ENCODE measurements at regions not wholly inside any gene's neighbourhood (a gene's known extent, or its start where the extent isn't known, plus 50 kb on each side); places are given as distances from the start of the nearest gene placed in this dataset.

GRCh38 chrX:16429406-16429805 is 220.6 kb upstream of the S100G start:
- DNase-seq (ENCODE audit: low spot score in 2 of 2) (no peak), ATAC-seq (replicated peaks; ENCODE audit: extremely low read depth, poor library complexity, severe bottlenecking) (no peak)

GRCh38 chrX:16431266-16431665 is 218.7 kb upstream of the S100G start:
- Mint-ChIP-seq H3K4me3 (no peak overlapping the region), H3K27ac (ENCODE audit: low read depth) (no peak overlapping the region), H3K4me1 (peaks cover 5% of the 10 kb centered on the region), H3K36me3 (ENCODE audit: insufficient read depth) (peaks cover 3% of the 10 kb centered on the region), H3K27me3 (peaks cover 8% of the 10 kb centered on the region), H3K9me3 (no peaks in the 10 kb centered on the region)
- DNase-seq (ENCODE audit: low spot score in 2 of 2), result no peak
- no peak for ATAC-seq (replicated peaks; ENCODE audit: extremely low read depth, poor library complexity, severe bottlenecking)

More at GRCh38 chrX:16429406-16429805, 220.6 kb upstream of the S100G start:
- Mint-ChIP-seq H3K36me3 (ENCODE audit: insufficient read depth) (peaks cover 3% of the 10 kb centered on the region), H3K27ac (ENCODE audit: low read depth) (no peak overlapping the region), H3K27me3 (peaks cover 8% of the 10 kb centered on the region), H3K4me1 (peaks cover 7% of the 10 kb centered on the region), H3K9me3 (no peaks in the 10 kb centered on the region), H3K4me3 (no peak overlapping the region)

GRCh38 chrX:16433021-16433420 is 216.9 kb upstream of the S100G start:
- no peaks in the 10 kb centered on the region for H3K9me3 Mint-ChIP-seq
- H3K4me1 Mint-ChIP-seq, result peaks cover 5% of the 10 kb centered on the region
- H3K4me3 Mint-ChIP-seq, result no peak overlapping the region
- peaks cover 1% of the 10 kb centered on the region for H3K36me3 Mint-ChIP-seq (ENCODE audit: insufficient read depth)
- H3K27me3 Mint-ChIP-seq, result no peaks in the 10 kb centered on the region
- ATAC-seq (replicated peaks; ENCODE audit: extremely low read depth, poor library complexity, severe bottlenecking) (no peak), DNase-seq (ENCODE audit: low spot score in 2 of 2) (no peak)
- H3K27ac Mint-ChIP-seq (ENCODE audit: low read depth), result no peak overlapping the region

GRCh38 chrX:16435399-16435986 is 214.5 kb upstream of the S100G start:
- DNase-seq (ENCODE audit: low spot score in 2 of 2) (no peak), ATAC-seq (replicated peaks; ENCODE audit: extremely low read depth, poor library complexity, severe bottlenecking) (no peak)
- no peak overlapping the region for H3K27ac Mint-ChIP-seq (ENCODE audit: low read depth)
- H3K4me1 Mint-ChIP-seq, result peaks cover 5% of the 10 kb centered on the region
- H3K27me3 Mint-ChIP-seq, result no peaks in the 10 kb centered on the region
- H3K4me3 Mint-ChIP-seq, result no peak overlapping the region
- H3K36me3 Mint-ChIP-seq (ENCODE audit: insufficient read depth), result peaks cover 1% of the 10 kb centered on the region
- no peaks in the 10 kb centered on the region for H3K9me3 Mint-ChIP-seq

GRCh38 chrX:16436348-16437188 is 213.4 kb upstream of the S100G start:
- no peak overlapping the region for H3K27ac Mint-ChIP-seq (ENCODE audit: low read depth)
- DNase-seq (ENCODE audit: low spot score in 2 of 2) (peak in 1 of 2 donors; percentile 15), ATAC-seq (replicated peaks; ENCODE audit: extremely low read depth, poor library complexity, severe bottlenecking) (no peak)
- H3K9me3 Mint-ChIP-seq, result no peaks in the 10 kb centered on the region
- H3K4me1 Mint-ChIP-seq, result peaks cover 5% of the 10 kb centered on the region
- no peak overlapping the region for H3K4me3 Mint-ChIP-seq
- no peaks in the 10 kb centered on the region for H3K27me3 Mint-ChIP-seq
- peaks cover 1% of the 10 kb centered on the region for H3K36me3 Mint-ChIP-seq (ENCODE audit: insufficient read depth)

- DNase-seq (ENCODE audit: low spot score in 2 of 2) (no peak), ATAC-seq (replicated peaks; ENCODE audit: extremely low read depth, poor library complexity, severe bottlenecking) (no peak)
- H3K27ac Mint-ChIP-seq (ENCODE audit: low read depth), result no peak overlapping the region
- H3K4me1 Mint-ChIP-seq, result no peaks in the 10 kb centered on the region
- no peak overlapping the region for H3K4me3 Mint-ChIP-seq
- H3K27me3 Mint-ChIP-seq, result no peaks in the 10 kb centered on the region
- no peaks in the 10 kb centered on the region for H3K9me3 Mint-ChIP-seq
- H3K36me3 Mint-ChIP-seq (ENCODE audit: insufficient read depth), result no peaks in the 10 kb centered on the region
These were observed 209.5 kb upstream of the S100G start for GRCh38 chrX:16440446-16440845.

- Mint-ChIP-seq H3K27me3 (no peaks in the 10 kb centered on the region), H3K27ac (ENCODE audit: low read depth) (no peak overlapping the region), H3K4me3 (no peak overlapping the region), H3K36me3 (ENCODE audit: insufficient read depth) (no peaks in the 10 kb centered on the region), H3K4me1 (no peaks in the 10 kb centered on the region), H3K9me3 (no peaks in the 10 kb centered on the region)
- DNase-seq (ENCODE audit: low spot score in 2 of 2) (no peak), ATAC-seq (replicated peaks; ENCODE audit: extremely low read depth, poor library complexity, severe bottlenecking) (no peak)
These were observed 205.6 kb upstream of the S100G start for GRCh38 chrX:16444353-16444752.

- no peaks in the 10 kb centered on the region for H3K36me3 Mint-ChIP-seq (ENCODE audit: insufficient read depth)
- ATAC-seq (replicated peaks; ENCODE audit: extremely low read depth, poor library complexity, severe bottlenecking) (peak; percentile 24), DNase-seq (ENCODE audit: low spot score in 2 of 2) (peak in 1 of 2 donors; percentile 12)
- no peaks in the 10 kb centered on the region for H3K27me3 Mint-ChIP-seq
- no peak overlapping the region for H3K4me3 Mint-ChIP-seq
- no peak overlapping the region for H3K27ac Mint-ChIP-seq (ENCODE audit: low read depth)
- no peaks in the 10 kb centered on the region for H3K9me3 Mint-ChIP-seq
- no peaks in the 10 kb centered on the region for H3K4me1 Mint-ChIP-seq
These were observed 204.7 kb upstream of the S100G start for GRCh38 chrX:16445166-16445752.

- ATAC-seq (replicated peaks; ENCODE audit: extremely low read depth, poor library complexity, severe bottlenecking) (no peak), DNase-seq (ENCODE audit: low spot score in 2 of 2) (no peak)
- H3K4me3 Mint-ChIP-seq, result no peak overlapping the region
- H3K36me3 Mint-ChIP-seq (ENCODE audit: insufficient read depth), result no peaks in the 10 kb centered on the region
- peaks cover 22% of the 10 kb centered on the region for H3K27me3 Mint-ChIP-seq
- no peaks in the 10 kb centered on the region for H3K4me1 Mint-ChIP-seq
- H3K9me3 Mint-ChIP-seq, result no peaks in the 10 kb centered on the region
- H3K27ac Mint-ChIP-seq (ENCODE audit: low read depth), result no peak overlapping the region
These were observed 198.6 kb upstream of the S100G start for GRCh38 chrX:16451334-16451733.

- no peak overlapping the region for H3K27ac Mint-ChIP-seq (ENCODE audit: low read depth)
- H3K27me3 Mint-ChIP-seq, result peaks cover 22% of the 10 kb centered on the region
- H3K9me3 Mint-ChIP-seq, result no peaks in the 10 kb centered on the region
These were observed 195.0 kb upstream of the S100G start for GRCh38 chrX:16454926-16455325.

GRCh38 chrX:16457239-16457638 is 192.7 kb upstream of the S100G start:
- DNase-seq (ENCODE audit: low spot score in 2 of 2), result no peak
- Mint-ChIP-seq H3K27ac (ENCODE audit: low read depth) (no peak overlapping the region), H3K4me1 (no peaks in the 10 kb centered on the region), H3K4me3 (no peak overlapping the region), H3K36me3 (ENCODE audit: insufficient read depth) (peaks cover 1% of the 10 kb centered on the region), H3K27me3 (peaks cover 15% of the 10 kb centered on the region), H3K9me3 (no peaks in the 10 kb centered on the region)
- ATAC-seq (replicated peaks; ENCODE audit: extremely low read depth, poor library complexity, severe bottlenecking), result no peak

More at GRCh38 chrX:16454926-16455325, 195.0 kb upstream of the S100G start:
- ATAC-seq (replicated peaks; ENCODE audit: extremely low read depth, poor library complexity, severe bottlenecking), result no peak
- no peak overlapping the region for H3K4me3 Mint-ChIP-seq
- DNase-seq (ENCODE audit: low spot score in 2 of 2), result no peak
- H3K36me3 Mint-ChIP-seq (ENCODE audit: insufficient read depth), result no peaks in the 10 kb centered on the region
- no peaks in the 10 kb centered on the region for H3K4me1 Mint-ChIP-seq

- ATAC-seq (replicated peaks; ENCODE audit: extremely low read depth, poor library complexity, severe bottlenecking) (no peak), DNase-seq (ENCODE audit: low spot score in 2 of 2) (no peak)
- Mint-ChIP-seq H3K4me1 (no peaks in the 10 kb centered on the region), H3K27me3 (peaks cover 9% of the 10 kb centered on the region), H3K4me3 (no peak overlapping the region), H3K9me3 (no peaks in the 10 kb centered on the region), H3K27ac (ENCODE audit: low read depth) (no peak overlapping the region), H3K36me3 (ENCODE audit: insufficient read depth) (peaks cover 1% of the 10 kb centered on the region)
These were observed 191.8 kb upstream of the S100G start for GRCh38 chrX:16458208-16458607.

GRCh38 chrX:16459008-16459407 is 190.9 kb upstream of the S100G start:
- no peak for ATAC-seq (replicated peaks; ENCODE audit: extremely low read depth, poor library complexity, severe bottlenecking)
- H3K36me3 Mint-ChIP-seq (ENCODE audit: insufficient read depth), result peaks cover 1% of the 10 kb centered on the region
- H3K4me1 Mint-ChIP-seq, result no peaks in the 10 kb centered on the region
- no peaks in the 10 kb centered on the region for H3K9me3 Mint-ChIP-seq
- no peak for DNase-seq (ENCODE audit: low spot score in 2 of 2)
- H3K27me3 Mint-ChIP-seq, result peaks cover 9% of the 10 kb centered on the region
- no peak overlapping the region for H3K4me3 Mint-ChIP-seq
- no peak overlapping the region for H3K27ac Mint-ChIP-seq (ENCODE audit: low read depth)

Measured in central memory CD8-positive, alpha-beta T cell (primary cell).